ENCODE measurements at regions not wholly inside any gene's neighbourhood (a gene's known extent, or its start where the extent isn't known, plus 50 kb on each side); places are given as distances from the start of the nearest gene placed in this dataset.

GRCh38 chr6:133594652-133595110 is 294.2 kb upstream of the TCF21 start:
- TF ChIP-seq POLR2A (IDR thresholded peaks at IDR 0.05) (no peak), CTCF (IDR thresholded peaks at IDR 0.05) (no peak)
